Prostate gland (tissue), 2 donors: ENCODE measurements at regions not wholly inside any gene's neighbourhood (a gene's known extent, or its start where the extent isn't known, plus 50 kb on each side); places are given as distances from the start of the nearest gene placed in this dataset.

ENCODE experiments used
- CTCF ChIP-seq, 4 experiments: fragments of 200-600 bp in 2 of 4; fragments of 450-650 bp in 2 of 4; sonication (generic) in 2 of 4; IDR thresholded peaks; 1 replicate in 3 of 4; 2 replicates in 1 of 4; pipeline ENCODE4 v1.5.1; 2016 to 2019; ENCODE audit warnings: antibody characterized with exemption in 4 of 4, mild to moderate bottlenecking in 2 of 4, moderate library complexity in 2 of 4
- POLR2A ChIP-seq: fragments of 450-650 bp; IDR thresholded peaks from one replicate; pipeline ENCODE4 v1.6.1; 2016; ENCODE audit warnings: antibody characterized with exemption, mild to moderate bottlenecking
- POLR2AphosphoS5 ChIP-seq: sonication (generic); formaldehyde crosslinking; IDR thresholded peaks from one replicate; pipeline ENCODE4 v1.6.1; 2017; ENCODE audit warnings: antibody characterized with exemption

- TF ChIP-seq CTCF (IDR thresholded peaks at IDR 0.05) = no peak
- TF ChIP-seq POLR2A = no peak
- no peak for TF ChIP-seq POLR2AphosphoS5
These were observed 293.4 kb upstream of the MSX2 start for GRCh38 chr5:174430940-174431339.
